GM21360 (cell line): ENCODE measurements at regions not wholly inside any gene's neighbourhood (a gene's known extent, or its start where the extent isn't known, plus 50 kb on each side); places are given as distances from the start of the nearest gene placed in this dataset.

Experiments used
- ATAC-seq: cut with Tn5 transposase; IDR thresholded peaks from one replicate; pipeline ENCODE4 v1.9.1; 2021; ENCODE audit warnings: mild to moderate bottlenecking, moderate library complexity; ENCODE audit not compliant: unreplicated experiment

- ATAC-seq: no peak
These were observed 90.2 kb downstream of the KCTD12 start for GRCh38 chr13:76795701-76796695.

- no peak for ATAC-seq
These were observed 93.4 kb downstream of the KCTD12 start for GRCh38 chr13:76792731-76793347.

- ATAC-seq: no peak
These were observed 95.0 kb downstream of the KCTD12 start for GRCh38 chr13:76790980-76791819.

GRCh38 chr13:76790526-76790925 is 95.7 kb downstream of the KCTD12 start:
- ATAC-seq: no peak

GRCh38 chr13:76783798-76784197 is 102.4 kb downstream of the KCTD12 start:
- no peak for ATAC-seq

GRCh38 chr13:76778853-76779252 is 107.4 kb downstream of the KCTD12 start:
- ATAC-seq: no peak

- no peak for ATAC-seq
These were observed 109.1 kb downstream of the KCTD12 start for GRCh38 chr13:76777096-76777495.

- ATAC-seq: no peak
These were observed 111.0 kb downstream of the KCTD12 start for GRCh38 chr13:76775088-76775740.

GRCh38 chr13:76773448-76774094 is 112.6 kb downstream of the KCTD12 start:
- ATAC-seq: no peak

- ATAC-seq: no peak
These were observed 114.0 kb downstream of the KCTD12 start for GRCh38 chr13:76772241-76772640.

GRCh38 chr13:76769271-76769791 is 116.9 kb downstream of the KCTD12 start:
- no peak for ATAC-seq

- no peak for ATAC-seq
These were observed 117.8 kb downstream of the KCTD12 start for GRCh38 chr13:76768384-76768783.

- ATAC-seq: no peak
These were observed 121.3 kb downstream of the KCTD12 start for GRCh38 chr13:76764916-76765315.

- ATAC-seq: no peak
These were observed 121.8 kb downstream of the KCTD12 start for GRCh38 chr13:76764429-76764828.

- ATAC-seq: no peak
These were observed 123.5 kb downstream of the KCTD12 start for GRCh38 chr13:76762721-76763120.

GRCh38 chr13:76759877-76760276 is 126.3 kb downstream of the KCTD12 start:
- no peak for ATAC-seq

GRCh38 chr13:76758738-76759137 is 127.5 kb downstream of the KCTD12 start:
- no peak for ATAC-seq

- ATAC-seq: no peak
These were observed 127.9 kb downstream of the KCTD12 start for GRCh38 chr13:76758257-76758656.

- no peak for ATAC-seq
These were observed 129.8 kb downstream of the KCTD12 start for GRCh38 chr13:76756451-76756850.

- ATAC-seq: no peak
These were observed 131.8 kb downstream of the KCTD12 start for GRCh38 chr13:76754414-76754813.
